OCI-LY3 (cell line): ENCODE measurements at regions not wholly inside any gene's neighbourhood (a gene's known extent, or its start where the extent isn't known, plus 50 kb on each side); places are given as distances from the start of the nearest gene placed in this dataset.

Experiments used
- CTCF ChIP-seq: fragments of 200-600, 300-600 bp; sonication (generic); IDR thresholded peaks from 2 replicates; pipeline ENCODE4 v1.5.1; 2014; ENCODE audit warnings: antibody characterized with exemption, low read length, low read depth
- EZH2phosphoT487 ChIP-seq: fragments of 200-600 bp; shearing (Covaris generic); IDR thresholded peaks from 2 replicates; pipeline ENCODE4 v1.6.1; 2018; ENCODE audit warnings: antibody characterized with exemption, mixed run types, low read depth

DNA sequence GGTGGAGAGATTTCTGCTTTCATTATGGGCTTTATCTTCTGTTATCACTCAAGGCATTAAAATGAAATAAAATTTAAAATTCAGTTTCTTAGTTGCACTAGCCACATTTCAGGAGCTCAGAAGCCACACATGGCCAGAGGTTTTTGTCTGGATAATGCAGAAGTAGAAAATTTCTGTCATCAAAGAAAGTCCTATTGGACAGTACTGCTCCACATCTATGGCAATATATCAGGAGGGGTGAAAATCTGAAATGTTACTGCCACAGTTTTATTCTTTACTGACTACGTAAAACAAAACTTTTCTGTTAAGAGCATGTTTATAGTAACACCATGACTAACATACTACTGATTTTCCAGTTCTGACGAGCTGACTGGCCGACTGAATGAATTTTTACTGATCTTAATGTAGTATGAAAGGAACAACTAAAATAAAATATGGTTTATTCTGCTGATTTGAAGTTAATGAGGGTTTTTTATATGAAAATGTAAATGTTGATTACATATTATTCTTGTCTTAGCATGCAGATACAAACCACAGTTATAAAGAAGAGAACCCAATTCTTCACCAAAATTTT is 264.0 kb upstream of the HAND2 start:
- no peak for TF ChIP-seq CTCF
- TF ChIP-seq EZH2phosphoT487 = no peak
